H1 (cell line): ENCODE measurements at regions not wholly inside any gene's neighbourhood (a gene's known extent, or its start where the extent isn't known, plus 50 kb on each side); places are given as distances from the start of the nearest gene placed in this dataset.

Experiments used
- CTCF ChIA-PET: fragments of 300-600 bp; sonication (Branson Sonifier 250); formaldehyde crosslinking; loops from one replicate; lab custom pipeline; 2021; ENCODE audit not compliant: partially characterized antibody; lab: Charles Lee
- POLR2A ChIA-PET: fragments of 300-600 bp; sonication (Branson Sonifier 250); formaldehyde crosslinking; loops from one replicate; lab custom pipeline; 2021; ENCODE audit warnings: inconsistent platforms; ENCODE audit not compliant: partially characterized antibody; lab: Charles Lee
- DNase-seq, 2 experiments: peaks; one replicate each; pipeline versions ENCODE4 v3.0.0 to v3.0.0-alpha.2; 2010 to 2022; ENCODE audit warnings: low spot score in 2 of 2, low read depth in 1 of 2, mixed read lengths in 1 of 2
- FAIRE-seq: peaks from 2 replicates; lab custom pipeline; 2011; peaks lifted over from hg19 to GRCh38; lab: Jason Lieb, UNC
- H2AFZ ChIP-seq: 2 replicates; pipeline ENCODE4 v1.8.1; 2012; ENCODE audit warnings: low read length, inconsistent platforms
- H2AK5ac ChIP-seq: 2 replicates; pipeline ENCODE4 v1.6.1; 2013; ENCODE audit warnings: low read depth, low read length
- H2BK120ac ChIP-seq: replicated peaks from 2 replicates; pipeline ENCODE3; 2013; ENCODE audit warnings: low read depth, low read length, inconsistent platforms
- H2BK12ac ChIP-seq: 2 replicates; pipeline ENCODE4 v1.6.1; 2013; ENCODE audit warnings: low read depth, low read length
- H2BK15ac ChIP-seq: 2 replicates; pipeline ENCODE4 v1.6.1; 2013; ENCODE audit warnings: low read length
- H2BK20ac ChIP-seq: 2 replicates; pipeline ENCODE4 v1.6.1; 2013; ENCODE audit warnings: low read length
- H2BK5ac ChIP-seq: 2 replicates; pipeline ENCODE4 v1.6.1; 2013; ENCODE audit warnings: low read depth, low read length
- H3K14ac ChIP-seq: 2 replicates; pipeline ENCODE4 v1.6.1; 2013; ENCODE audit warnings: inconsistent platforms; ENCODE audit not compliant: insufficient read length
- H3K18ac ChIP-seq: 2 replicates; pipeline ENCODE4 v1.6.1; 2013; ENCODE audit warnings: low read length; ENCODE audit errors: extremely low read depth
- H3K23ac ChIP-seq: 2 replicates; pipeline ENCODE4 v1.6.1; 2013; ENCODE audit warnings: inconsistent platforms; ENCODE audit not compliant: insufficient read length
- H3K23me2 ChIP-seq: 2 replicates; pipeline ENCODE4 v1.6.1; 2013; ENCODE audit warnings: low read depth, low read length
- H3K27ac ChIP-seq: 2 replicates; pipeline ENCODE4 v1.6.1; 2011; ENCODE audit warnings: low read depth, low read length, inconsistent platforms
- H3K27me3 ChIP-seq, 4 experiments: replicated peaks in 1 of 4; 1 replicate in 1 of 4; 2 replicates in 3 of 4; pipeline versions ENCODE4 v1.6.1 to v1.8.1; 2011 to 2013; ENCODE audit warnings: low read length in 3 of 4, mild to moderate bottlenecking in 3 of 4, inconsistent platforms in 2 of 4, mixed read lengths in 2 of 4, moderate library complexity in 1 of 4; ENCODE audit not compliant: control insufficient read depth in 3 of 4, insufficient read depth in 3 of 4; ENCODE audit errors: extremely low read depth in 1 of 4
- H3K36me3 ChIP-seq, 4 experiments: 2 replicates each; pipeline versions ENCODE4 v1.6.1 to v1.8.1; 2011 to 2013; ENCODE audit warnings: mild to moderate bottlenecking in 4 of 4, low read length in 3 of 4, moderate library complexity in 2 of 4, control low read depth in 1 of 4, inconsistent platforms in 1 of 4; ENCODE audit not compliant: insufficient read depth in 4 of 4, control insufficient read depth in 2 of 4
- H3K4ac ChIP-seq: replicated peaks from 2 replicates; pipeline ENCODE3; 2013; ENCODE audit warnings: low read length, low read depth, mixed read lengths, inconsistent platforms; ENCODE audit not compliant: insufficient read length
- H3K4me1 ChIP-seq, 4 experiments: replicated peaks in 1 of 4; 1 replicate in 1 of 4; 2 replicates in 3 of 4; pipeline versions ENCODE4 v1.6.1 to v1.8.1; 2011 to 2013; ENCODE audit warnings: low read length in 3 of 4, inconsistent platforms in 2 of 4, mixed read lengths in 1 of 4; ENCODE audit not compliant: insufficient read depth in 4 of 4, control insufficient read depth in 3 of 4
- H3K4me2 ChIP-seq, 2 experiments: 2 replicates each; pipeline versions ENCODE4 v1.6.1 to v1.8.1; 2011 to 2013; ENCODE audit warnings: low read depth in 2 of 2, low read length in 2 of 2, control low read depth in 1 of 2, inconsistent platforms in 1 of 2, mild to moderate bottlenecking in 1 of 2; ENCODE audit not compliant: insufficient read depth in 1 of 2
- H3K4me3 ChIP-seq, 4 experiments: fragments of 200-600, 300-600 bp in 1 of 4; sonication (generic), shearing (Covaris generic), sonication (Bioruptor Twin) in 1 of 4; 2 replicates each; pipeline versions ENCODE4 v1.5.1 to v1.8.1; 2011 to 2016; ENCODE audit warnings: low read length in 4 of 4, low read depth in 3 of 4, control low read depth in 2 of 4, inconsistent platforms in 2 of 4, mild to moderate bottlenecking in 2 of 4, mixed read lengths in 1 of 4, moderate library complexity in 1 of 4; ENCODE audit not compliant: insufficient read depth in 2 of 4; ENCODE audit errors: extremely low read depth in 1 of 4
- H3K56ac ChIP-seq: replicated peaks from 2 replicates; pipeline ENCODE3; 2013; ENCODE audit warnings: low read depth, mild to moderate bottlenecking, mixed read lengths, low read length, inconsistent platforms; ENCODE audit not compliant: insufficient read length
- H3K79me1 ChIP-seq: 2 replicates; pipeline ENCODE4 v1.6.1; 2013; ENCODE audit warnings: low read depth, low read length, control low read depth
- H3K79me2 ChIP-seq, 2 experiments: 2 replicates each; pipeline versions ENCODE4 v1.6.1 to v1.8.1; 2012 to 2013; ENCODE audit warnings: low read length in 2 of 2, mild to moderate bottlenecking in 2 of 2, inconsistent platforms in 1 of 2; ENCODE audit not compliant: insufficient read depth in 2 of 2, control insufficient read depth in 1 of 2
- H3K9ac ChIP-seq, 4 experiments: replicated peaks in 1 of 4; 1 replicate in 1 of 4; 2 replicates in 3 of 4; pipeline versions ENCODE4 v1.6.1 to v1.8.1; 2011 to 2013; ENCODE audit warnings: low read depth in 3 of 4, low read length in 3 of 4, control low read depth in 2 of 4, mild to moderate bottlenecking in 2 of 4, moderate library complexity in 2 of 4, inconsistent platforms in 1 of 4; ENCODE audit errors: extremely low read depth in 1 of 4
- H3K9me3 ChIP-seq, 2 experiments: 2 replicates each; pipeline versions ENCODE4 v1.6.1 to v1.8.1; 2012 to 2013; ENCODE audit warnings: mild to moderate bottlenecking in 2 of 2, moderate library complexity in 2 of 2, control low read depth in 1 of 2, inconsistent platforms in 1 of 2, low read depth in 1 of 2, low read length in 1 of 2, mixed read lengths in 1 of 2; ENCODE audit not compliant: insufficient read depth in 2 of 2
- H4K20me1 ChIP-seq, 2 experiments: replicated peaks in 1 of 2; 2 replicates each; pipeline versions ENCODE3 to v1.8.1; 2011 to 2013; ENCODE audit warnings: inconsistent platforms in 2 of 2, low read length in 2 of 2, mild to moderate bottlenecking in 1 of 2; ENCODE audit not compliant: insufficient read depth in 2 of 2, control insufficient read depth in 1 of 2
- H4K5ac ChIP-seq: 2 replicates; pipeline ENCODE4 v1.6.1; 2013; ENCODE audit warnings: low read length, low read depth, mixed read lengths, inconsistent platforms; ENCODE audit not compliant: insufficient read length
- H4K8ac ChIP-seq: 2 replicates; pipeline ENCODE4 v1.8.0; 2013; ENCODE audit warnings: mild to moderate bottlenecking, moderate library complexity, low read length, inconsistent platforms; ENCODE audit not compliant: insufficient read depth; ENCODE audit errors: extremely low read depth
- H4K91ac ChIP-seq: replicated peaks from 2 replicates; pipeline ENCODE3; 2013; ENCODE audit warnings: low read length, mixed read lengths, inconsistent platforms; ENCODE audit not compliant: insufficient read length
- BACH1 ChIP-seq: IDR thresholded peaks from 2 replicates; pipeline ENCODE4 v1.6.1; 2012; ENCODE audit warnings: low read length, improper control_type of control experiment
- CREB1 ChIP-seq: IDR thresholded peaks from 2 replicates; pipeline ENCODE4 v1.6.1; 2012; ENCODE audit warnings: inconsistent platforms
- GTF2F1 ChIP-seq: IDR thresholded peaks from 2 replicates; pipeline ENCODE4 v1.6.1; 2012; ENCODE audit warnings: low read depth, low read length, improper control_type of control experiment, borderline replicate concordance
- POLR2AphosphoS5 ChIP-seq: IDR thresholded peaks from 2 replicates; pipeline ENCODE4 v1.6.1; 2011; ENCODE audit warnings: low read depth, low read length
- RNF2 ChIP-seq: fragments of 200-900, 300-1000 bp; sonication (generic); IDR thresholded peaks from 2 replicates; pipeline ENCODE4 v1.7.1; 2016; ENCODE audit warnings: borderline replicate concordance, low read depth, mild to moderate bottlenecking, antibody characterized with exemption, low read length; ENCODE audit not compliant: poor library complexity, severe bottlenecking; ENCODE audit errors: missing control alignments
- ZNF274 ChIP-seq: IDR thresholded peaks from 2 replicates; pipeline ENCODE4 v1.7.0; 2012; ENCODE audit warnings: low read length, borderline replicate concordance; ENCODE audit errors: extremely low read depth
- WGBS, 2 experiments: shearing (Covaris generic) in 1 of 2; methylation state at CpG; one replicate each; pipeline versions ENCODE4 v1.1.6 to v1.1.7; 2013 to 2015; ENCODE audit warnings: low lambda C conversion rate in 2 of 2, mixed read lengths in 2 of 2, inconsistent platforms in 1 of 2, low coverage in 1 of 2, missing lambda C conversion rate in 1 of 2; ENCODE audit not compliant: insufficient replicate concordance in 2 of 2, insufficient coverage in 1 of 2, insufficient read length in 1 of 2; ENCODE audit errors: extremely low coverage in 1 of 2, missing lambda C conversion rate in 1 of 2; 5-methylcytosine and 5-hydroxymethylcytosine counted together

DNA sequence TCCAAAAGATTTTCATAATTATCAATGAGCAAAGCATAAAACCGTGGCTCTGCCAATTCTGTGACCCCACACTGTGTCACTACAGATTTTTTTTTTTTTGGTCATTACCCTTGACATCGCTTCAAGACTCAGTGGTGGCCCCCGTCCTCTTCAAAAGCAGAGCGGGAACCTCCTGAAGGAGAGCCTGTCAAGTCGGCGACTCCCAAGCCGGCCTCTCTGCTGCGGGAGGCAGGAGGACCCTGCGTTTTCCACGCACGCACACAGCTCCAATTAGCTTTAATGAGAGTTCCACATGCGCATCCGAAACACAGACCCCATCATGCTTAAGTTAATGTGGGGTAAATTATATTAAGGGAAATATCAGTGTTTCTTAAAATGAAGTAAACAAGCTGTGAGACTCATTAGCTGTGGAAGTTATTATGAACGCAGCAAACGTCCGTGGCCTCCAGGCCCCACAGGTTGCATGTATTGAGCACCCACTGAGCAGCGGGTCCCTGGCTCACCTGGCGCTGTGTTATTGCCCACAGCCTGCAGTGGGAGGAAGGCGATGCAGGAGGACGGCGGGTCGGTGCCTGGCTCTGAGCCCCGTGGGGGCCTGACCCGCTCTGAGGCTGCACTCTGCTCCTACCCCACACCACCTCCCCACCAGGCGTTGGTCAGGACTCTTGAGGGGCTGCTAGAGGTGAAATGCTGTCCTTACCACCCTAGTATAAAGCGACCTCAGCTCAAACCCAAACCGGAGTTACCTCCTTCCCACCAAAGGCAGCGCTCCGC is 181.0 kb upstream of the SALL3 start:
- Histone ChIP-seq H3K9ac (no peak overlapping the region), H3K4me3 (no peak overlapping the region), H3K4me2 (no peak overlapping the region), H3K4me1 (no peaks in the 10 kb centered on the region), H3K79me2 (no peaks in the 10 kb centered on the region), H3K18ac (no peak overlapping the region), H2BK5ac (no peak overlapping the region), H4K91ac (no peak overlapping the region), H4K5ac (no peak overlapping the region), H3K23ac (no peak overlapping the region), H4K8ac (no peak overlapping the region), H2BK120ac (no peak overlapping the region), H3K56ac (no peak overlapping the region), H3K23me2 (no peaks in the 10 kb centered on the region), H3K27ac (no peak overlapping the region), H3K9me3 (peaks cover 0 to 2% of the 10 kb centered on the region in 2 experiments; a peak in 1 of 4 replicates), H2AFZ (no peak overlapping the region), H3K36me3 (no peaks in the 10 kb centered on the region), H2BK12ac (no peak overlapping the region), H4K20me1 (peaks cover 0 to 2% of the 10 kb centered on the region in 2 experiments), H3K14ac (no peak overlapping the region), H2AK5ac (no peak overlapping the region), H3K79me1 (no peaks in the 10 kb centered on the region), H3K27me3 (no peaks in the 10 kb centered on the region), H2BK20ac (no peak overlapping the region), H3K4ac (no peak overlapping the region), H2BK15ac (no peak overlapping the region)
- no peak for DNase-seq
- CTCF ChIA-PET: interaction anchor here (0.7 to 0.8 kb wide), 2 partner anchors 10 to 13 kb away, joined by 3 to 4 read pairs; no protein-coding TSS in a partner anchor
- TF ChIP-seq BACH1 (no peak), CREB1 (no peak), GTF2F1 (no peak), RNF2 (no peak), ZNF274 (no peak), POLR2AphosphoS5 (no peak)
- POLR2A ChIA-PET: no interaction called here
- 90% methylated on average over 28 of the region's 29 CpGs; no CpG with 5 or more reads in 1 of the 2 experiments for WGBS, 2 experiments
- no peak for FAIRE-seq
